HEK293 (cell line): ENCODE measurements at regions not wholly inside any gene's neighbourhood (a gene's known extent, or its start where the extent isn't known, plus 50 kb on each side); places are given as distances from the start of the nearest gene placed in this dataset.
"Not testable (repeated sequence)": the region's sequence is repeated elsewhere in the genome, so short reads cannot be mapped to it uniquely, and the experiment has no call there.

Experiments
- CTCF ChIA-PET: fragments of 350-600 bp; formaldehyde crosslinking; extraction: SDS; loops from one replicate; lab custom pipeline; 2021; ENCODE audit warnings: antibody characterized with exemption; lab: Yijun Ruan, JAX
- POLR2A ChIA-PET: fragments of 300-600 bp; formaldehyde crosslinking; extraction: SDS; loops from one replicate; lab custom pipeline; 2020; ENCODE audit warnings: antibody characterized with exemption, inconsistent platforms; lab: Yijun Ruan, JAX
- H3K27ac ChIP-seq: fragments of 200-500 bp; sonication (Bioruptor generic); 2 replicates; pipeline ENCODE4 v1.5.1; 2014; ENCODE audit warnings: low read depth, low read length, control low read depth, inconsistent platforms; ENCODE audit errors: extremely low read depth
- H3K36me3 ChIP-seq, 2 experiments: fragments of 200-500 bp in 1 of 2; sonication (Bioruptor generic) in 1 of 2; 1 replicate in 1 of 2; 2 replicates in 1 of 2; pipeline ENCODE4 v1.5.1; 2014 to 2017; ENCODE audit warnings: inconsistent platforms in 2 of 2, low read length in 2 of 2; ENCODE audit not compliant: control insufficient read depth in 2 of 2, insufficient read depth in 1 of 2
- H3K4me1 ChIP-seq: fragments of 200-500 bp; sonication (Bioruptor generic); 2 replicates; pipeline ENCODE4 v1.5.1; 2014; ENCODE audit warnings: mild to moderate bottlenecking, low read length, inconsistent platforms; ENCODE audit not compliant: control insufficient read depth, insufficient read depth
- H3K4me3 ChIP-seq: 2 replicates; pipeline ENCODE4 v1.5.1; 2011; ENCODE audit warnings: low read depth, mild to moderate bottlenecking, control low read depth, low read length, moderate library complexity
- H3K9me3 ChIP-seq: fragments of 200-500 bp; sonication (Bioruptor generic); 2 replicates; pipeline ENCODE4 v1.5.1; 2014; ENCODE audit warnings: low read depth, low read length, inconsistent platforms; ENCODE audit not compliant: control insufficient read depth, insufficient read depth
- GFI1B ChIP-seq: fragments of 450-650 bp; formaldehyde crosslinking; IDR thresholded peaks from 2 replicates; pipeline ENCODE4 v1.5.1; 2016; ENCODE audit warnings: missing biosample characterization, missing genetic modification characterization
- GLIS1 ChIP-seq: fragments of 450-650 bp; formaldehyde crosslinking; IDR thresholded peaks from 2 replicates; pipeline ENCODE4 v1.5.1; 2016; ENCODE audit warnings: missing biosample characterization, missing genetic modification characterization
- SALL2 ChIP-seq: fragments of 450-650 bp; formaldehyde crosslinking; IDR thresholded peaks from 2 replicates; pipeline ENCODE4 v1.5.0; 2017; ENCODE audit warnings: missing biosample characterization, mild to moderate bottlenecking, missing genetic modification characterization, borderline replicate concordance
- SCRT2 ChIP-seq: fragments of 450-650 bp; formaldehyde crosslinking; IDR thresholded peaks from 2 replicates; pipeline ENCODE4 v1.5.1; 2016; ENCODE audit warnings: missing biosample characterization, missing genetic modification characterization
- SP7 ChIP-seq: fragments of 450-650 bp; formaldehyde crosslinking; IDR thresholded peaks from 2 replicates; pipeline ENCODE4 v1.5.1; 2016; ENCODE audit warnings: missing biosample characterization, missing genetic modification characterization
- TRIM28 ChIP-seq: IDR thresholded peaks from 2 replicates; pipeline ENCODE4 v1.6.1; 2011; ENCODE audit warnings: low read length, control low read depth, borderline replicate concordance
- YY1 ChIP-seq: fragments of 450-650 bp; formaldehyde crosslinking; IDR thresholded peaks from 2 replicates; pipeline ENCODE4 v1.5.1; 2018; ENCODE audit warnings: missing biosample characterization, missing genetic modification characterization
- ZBTB20 ChIP-seq: fragments of 450-650 bp; formaldehyde crosslinking; IDR thresholded peaks from 2 replicates; pipeline ENCODE4 v1.5.1; 2016; ENCODE audit warnings: missing biosample characterization, missing genetic modification characterization
- ZBTB21 ChIP-seq: fragments of 450-650 bp; formaldehyde crosslinking; IDR thresholded peaks from 2 replicates; pipeline ENCODE4 v1.5.1; 2017; ENCODE audit warnings: missing biosample characterization, missing genetic modification characterization
- ZNF146 ChIP-seq: fragments of 450-650 bp; formaldehyde crosslinking; IDR thresholded peaks from 2 replicates; pipeline ENCODE4 v1.5.1; 2016; ENCODE audit warnings: missing biosample characterization, missing genetic modification characterization
- ZNF157 ChIP-seq: fragments of 450-650 bp; formaldehyde crosslinking; IDR thresholded peaks from 2 replicates; pipeline ENCODE4 v1.5.1; 2016; ENCODE audit warnings: missing biosample characterization, missing genetic modification characterization
- ZNF174 ChIP-seq: fragments of 450-650 bp; formaldehyde crosslinking; IDR thresholded peaks from 2 replicates; pipeline ENCODE4 v1.5.0; 2017; ENCODE audit warnings: missing biosample characterization, mild to moderate bottlenecking, missing genetic modification characterization
- ZNF223 ChIP-seq: fragments of 450-650 bp; formaldehyde crosslinking; IDR thresholded peaks from 2 replicates; pipeline ENCODE4 v1.5.1; 2016; ENCODE audit warnings: missing biosample characterization, missing genetic modification characterization
- ZNF24 ChIP-seq: fragments of 450-650 bp; formaldehyde crosslinking; IDR thresholded peaks from 2 replicates; pipeline ENCODE4 v1.5.1; 2016; ENCODE audit warnings: missing biosample characterization, missing genetic modification characterization
- ZNF341 ChIP-seq: fragments of 450-650 bp; formaldehyde crosslinking; IDR thresholded peaks from 2 replicates; pipeline ENCODE4; 2016; ENCODE audit warnings: low read depth, missing biosample characterization, missing genetic modification characterization
- ZNF530 ChIP-seq: fragments of 450-650 bp; formaldehyde crosslinking; IDR thresholded peaks from 2 replicates; pipeline ENCODE4 v1.5.1; 2016; ENCODE audit warnings: low read depth, missing biosample characterization, missing genetic modification characterization
- ZNF544 ChIP-seq: fragments of 450-650 bp; formaldehyde crosslinking; IDR thresholded peaks from 2 replicates; pipeline ENCODE4 v1.5.0; 2017; ENCODE audit warnings: missing biosample characterization, missing genetic modification characterization
- ZNF548 ChIP-seq: fragments of 450-650 bp; formaldehyde crosslinking; IDR thresholded peaks from 2 replicates; pipeline ENCODE4 v1.5.1; 2016; ENCODE audit warnings: missing biosample characterization, missing genetic modification characterization
- ZNF654 ChIP-seq: fragments of 450-650 bp; formaldehyde crosslinking; IDR thresholded peaks from 2 replicates; pipeline ENCODE4 v1.5.1; 2016; ENCODE audit warnings: low read depth, missing biosample characterization, missing genetic modification characterization
- ZNF792 ChIP-seq: fragments of 450-650 bp; formaldehyde crosslinking; IDR thresholded peaks from 2 replicates; pipeline ENCODE4 v1.5.1; 2016; ENCODE audit warnings: missing biosample characterization, missing genetic modification characterization
- TF ChIP-seq, protein P1 (sequence below): fragments of 450-650 bp; formaldehyde crosslinking; IDR thresholded peaks from 2 replicates; pipeline ENCODE4 v1.5.1; 2016; ENCODE audit warnings: missing biosample characterization, missing genetic modification characterization
- TF ChIP-seq, protein P2 (sequence below): fragments of 450-650 bp; formaldehyde crosslinking; IDR thresholded peaks from 2 replicates; pipeline ENCODE4 v1.5.0; 2017; ENCODE audit warnings: missing biosample characterization, missing genetic modification characterization, borderline replicate concordance
- TF ChIP-seq, protein P3 (sequence below): fragments of 450-650 bp; formaldehyde crosslinking; IDR thresholded peaks from 2 replicates; pipeline ENCODE4 v1.5.1; 2016; ENCODE audit warnings: missing biosample characterization, missing genetic modification characterization, low read depth
- TF ChIP-seq, protein P4 (sequence below): fragments of 450-650 bp; formaldehyde crosslinking; IDR thresholded peaks from 2 replicates; pipeline ENCODE4 v1.5.1; 2017; ENCODE audit warnings: missing biosample characterization, missing genetic modification characterization
- TF ChIP-seq, protein P5 (sequence below): fragments of 450-650 bp; formaldehyde crosslinking; IDR thresholded peaks from 2 replicates; pipeline ENCODE4 v1.5.1; 2017; ENCODE audit warnings: missing biosample characterization, missing genetic modification characterization

DNA sequence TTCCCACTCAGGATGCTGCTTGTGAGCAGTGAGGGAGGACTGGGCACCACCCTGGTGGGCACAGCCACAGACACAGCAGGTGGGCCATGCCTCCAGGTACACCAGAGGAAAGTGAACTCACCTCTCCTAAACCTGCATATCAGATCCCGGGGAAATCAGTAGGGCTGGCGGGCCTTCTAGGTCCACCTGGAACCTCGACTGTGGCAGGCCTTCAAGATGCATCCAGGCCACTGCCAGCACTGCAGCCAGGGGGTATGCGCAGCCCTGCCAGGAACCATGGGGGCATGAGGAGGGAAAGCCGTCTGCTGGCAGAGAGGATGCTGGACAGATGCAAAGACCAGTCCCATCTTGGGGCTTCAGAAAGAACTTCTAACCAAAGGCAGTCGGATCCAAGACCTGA is 270.6 kb upstream of the IRX4 start (continued):
- no peak for TF ChIP-seq ZNF792 (tag by site-specific recombination)
- TF ChIP-seq ZNF157: no peak
- no peak for TF ChIP-seq ZNF341 (tag by site-specific recombination)
- TF ChIP-seq SALL2 (tag by site-specific recombination): no peak

DNA sequence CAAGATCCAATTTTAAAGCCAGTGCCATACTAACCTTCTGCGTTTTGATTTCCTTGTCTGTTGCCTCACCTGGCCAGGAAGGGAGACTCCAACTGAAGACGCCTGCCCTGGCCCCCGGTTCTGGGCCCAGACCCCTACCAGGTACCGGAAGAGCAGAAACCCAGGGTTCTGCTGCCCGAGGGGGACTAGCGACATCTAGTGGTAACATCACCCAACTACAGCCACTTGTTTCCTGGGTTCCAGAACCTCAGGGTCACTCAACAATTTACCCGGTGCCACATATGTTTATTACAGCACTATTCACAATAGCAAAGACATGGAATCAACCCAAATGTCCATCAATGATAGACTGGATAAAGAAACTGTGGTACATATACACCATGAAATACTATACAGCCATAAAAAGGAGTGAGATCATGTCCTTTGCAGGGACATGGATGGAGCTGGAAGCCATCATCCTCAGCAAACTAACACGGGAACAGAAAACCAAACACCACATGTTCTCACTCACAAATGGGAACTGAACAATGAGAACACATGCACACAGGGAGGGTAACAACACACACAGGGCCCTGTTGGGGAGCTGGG is 268.7 kb upstream of the IRX4 start:
- H3K4me3 ChIP-seq, H3K36me3 ChIP-seq, H3K27ac ChIP-seq, POLR2A ChIA-PET, H3K4me1 ChIP-seq, H3K9me3 ChIP-seq: not testable (repeated sequence)
- CTCF ChIA-PET: interaction anchor here (0.8 to 1.1 kb wide), 4 partner anchors 9 to 17 kb away, joined by 3 to 7 read pairs (median 4); no protein-coding TSS in a partner anchor
- TF ChIP-seq ZNF654 (tag by site-specific recombination) (peak; percentile 70), ZNF146 (tag by site-specific recombination) (peak; percentile 94), SCRT2 (peak; percentile 63)
- TF ChIP-seq, protein P1, sequence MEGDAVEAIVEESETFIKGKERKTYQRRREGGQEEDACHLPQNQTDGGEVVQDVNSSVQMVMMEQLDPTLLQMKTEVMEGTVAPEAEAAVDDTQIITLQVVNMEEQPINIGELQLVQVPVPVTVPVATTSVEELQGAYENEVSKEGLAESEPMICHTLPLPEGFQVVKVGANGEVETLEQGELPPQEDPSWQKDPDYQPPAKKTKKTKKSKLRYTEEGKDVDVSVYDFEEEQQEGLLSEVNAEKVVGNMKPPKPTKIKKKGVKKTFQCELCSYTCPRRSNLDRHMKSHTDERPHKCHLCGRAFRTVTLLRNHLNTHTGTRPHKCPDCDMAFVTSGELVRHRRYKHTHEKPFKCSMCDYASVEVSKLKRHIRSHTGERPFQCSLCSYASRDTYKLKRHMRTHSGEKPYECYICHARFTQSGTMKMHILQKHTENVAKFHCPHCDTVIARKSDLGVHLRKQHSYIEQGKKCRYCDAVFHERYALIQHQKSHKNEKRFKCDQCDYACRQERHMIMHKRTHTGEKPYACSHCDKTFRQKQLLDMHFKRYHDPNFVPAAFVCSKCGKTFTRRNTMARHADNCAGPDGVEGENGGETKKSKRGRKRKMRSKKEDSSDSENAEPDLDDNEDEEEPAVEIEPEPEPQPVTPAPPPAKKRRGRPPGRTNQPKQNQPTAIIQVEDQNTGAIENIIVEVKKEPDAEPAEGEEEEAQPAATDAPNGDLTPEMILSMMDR (tag by site-specific recombination): peak; percentile 31; the same call in 1 of the 2 replicates

DNA sequence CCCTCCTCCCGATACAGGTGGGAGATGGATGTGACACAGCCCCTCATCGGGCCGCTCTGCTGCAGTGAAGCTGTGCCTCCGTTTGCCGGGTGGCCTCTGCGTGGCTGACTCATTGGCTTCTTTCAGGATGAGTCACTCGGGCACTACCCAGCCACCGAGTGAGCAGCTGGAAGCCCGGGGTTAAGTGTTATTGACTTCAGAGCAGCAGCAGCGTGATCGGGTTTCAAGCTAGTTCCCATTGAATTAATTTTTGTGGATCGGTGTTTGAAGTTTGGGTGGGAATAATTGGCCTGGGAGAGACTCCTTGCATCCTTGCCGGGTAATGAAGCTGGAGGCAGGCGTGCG is 266.4 kb upstream of the IRX4 start:
- Histone ChIP-seq H3K36me3 (no peaks in the 10 kb centered on the region), H3K27ac (no peak overlapping the region), H3K4me1 (no peaks in the 10 kb centered on the region), H3K4me3 (no peak overlapping the region), H3K9me3 (no peaks in the 10 kb centered on the region)
- POLR2A ChIA-PET: no interaction called here
- CTCF ChIA-PET: interaction anchor here (0.5 to 0.9 kb wide), 6 partner anchors 14 to 555 kb away, joined by 3 to 4 read pairs (median 3); no protein-coding TSS in a partner anchor
- TF ChIP-seq ZNF24: 0 out of 2 replicates have a peak, but pooled peaks have one; percentile 57
- TF ChIP-seq, protein P2, sequence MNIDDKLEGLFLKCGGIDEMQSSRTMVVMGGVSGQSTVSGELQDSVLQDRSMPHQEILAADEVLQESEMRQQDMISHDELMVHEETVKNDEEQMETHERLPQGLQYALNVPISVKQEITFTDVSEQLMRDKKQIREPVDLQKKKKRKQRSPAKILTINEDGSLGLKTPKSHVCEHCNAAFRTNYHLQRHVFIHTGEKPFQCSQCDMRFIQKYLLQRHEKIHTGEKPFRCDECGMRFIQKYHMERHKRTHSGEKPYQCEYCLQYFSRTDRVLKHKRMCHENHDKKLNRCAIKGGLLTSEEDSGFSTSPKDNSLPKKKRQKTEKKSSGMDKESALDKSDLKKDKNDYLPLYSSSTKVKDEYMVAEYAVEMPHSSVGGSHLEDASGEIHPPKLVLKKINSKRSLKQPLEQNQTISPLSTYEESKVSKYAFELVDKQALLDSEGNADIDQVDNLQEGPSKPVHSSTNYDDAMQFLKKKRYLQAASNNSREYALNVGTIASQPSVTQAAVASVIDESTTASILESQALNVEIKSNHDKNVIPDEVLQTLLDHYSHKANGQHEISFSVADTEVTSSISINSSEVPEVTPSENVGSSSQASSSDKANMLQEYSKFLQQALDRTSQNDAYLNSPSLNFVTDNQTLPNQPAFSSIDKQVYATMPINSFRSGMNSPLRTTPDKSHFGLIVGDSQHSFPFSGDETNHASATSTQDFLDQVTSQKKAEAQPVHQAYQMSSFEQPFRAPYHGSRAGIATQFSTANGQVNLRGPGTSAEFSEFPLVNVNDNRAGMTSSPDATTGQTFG (tag by site-specific recombination): no peak
- no peak for TF ChIP-seq ZNF223 (tag by site-specific recombination)
- TF ChIP-seq GLIS1 (tag by site-specific recombination): no peak
- TF ChIP-seq ZNF530 (tag by site-specific recombination): no peak
- no peak for TF ChIP-seq YY1 (tag by site-specific recombination)
- no peak for TF ChIP-seq ZNF544 (tag by site-specific recombination)
- no peak for TF ChIP-seq ZNF174
- TF ChIP-seq ZBTB20 (tag by site-specific recombination): peak; percentile 69
- TF ChIP-seq, protein P3, sequence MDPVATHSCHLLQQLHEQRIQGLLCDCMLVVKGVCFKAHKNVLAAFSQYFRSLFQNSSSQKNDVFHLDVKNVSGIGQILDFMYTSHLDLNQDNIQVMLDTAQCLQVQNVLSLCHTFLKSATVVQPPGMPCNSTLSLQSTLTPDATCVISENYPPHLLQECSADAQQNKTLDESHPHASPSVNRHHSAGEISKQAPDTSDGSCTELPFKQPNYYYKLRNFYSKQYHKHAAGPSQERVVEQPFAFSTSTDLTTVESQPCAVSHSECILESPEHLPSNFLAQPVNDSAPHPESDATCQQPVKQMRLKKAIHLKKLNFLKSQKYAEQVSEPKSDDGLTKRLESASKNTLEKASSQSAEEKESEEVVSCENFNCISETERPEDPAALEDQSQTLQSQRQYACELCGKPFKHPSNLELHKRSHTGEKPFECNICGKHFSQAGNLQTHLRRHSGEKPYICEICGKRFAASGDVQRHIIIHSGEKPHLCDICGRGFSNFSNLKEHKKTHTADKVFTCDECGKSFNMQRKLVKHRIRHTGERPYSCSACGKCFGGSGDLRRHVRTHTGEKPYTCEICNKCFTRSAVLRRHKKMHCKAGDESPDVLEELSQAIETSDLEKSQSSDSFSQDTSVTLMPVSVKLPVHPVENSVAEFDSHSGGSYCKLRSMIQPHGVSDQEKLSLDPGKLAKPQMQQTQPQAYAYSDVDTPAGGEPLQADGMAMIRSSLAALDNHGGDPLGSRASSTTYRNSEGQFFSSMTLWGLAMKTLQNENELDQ (tag by site-specific recombination): no peak
- TF ChIP-seq ZBTB21 (tag by site-specific recombination): 0 out of 2 replicates have a peak, but pooled peaks have one; percentile 29
- peak; percentile 59 for TF ChIP-seq SP7
- TF ChIP-seq ZNF548 (tag by site-specific recombination): no peak
- TF ChIP-seq TRIM28: no peak
- TF ChIP-seq GFI1B (tag by site-specific recombination): no peak
- TF ChIP-seq, protein P4, sequence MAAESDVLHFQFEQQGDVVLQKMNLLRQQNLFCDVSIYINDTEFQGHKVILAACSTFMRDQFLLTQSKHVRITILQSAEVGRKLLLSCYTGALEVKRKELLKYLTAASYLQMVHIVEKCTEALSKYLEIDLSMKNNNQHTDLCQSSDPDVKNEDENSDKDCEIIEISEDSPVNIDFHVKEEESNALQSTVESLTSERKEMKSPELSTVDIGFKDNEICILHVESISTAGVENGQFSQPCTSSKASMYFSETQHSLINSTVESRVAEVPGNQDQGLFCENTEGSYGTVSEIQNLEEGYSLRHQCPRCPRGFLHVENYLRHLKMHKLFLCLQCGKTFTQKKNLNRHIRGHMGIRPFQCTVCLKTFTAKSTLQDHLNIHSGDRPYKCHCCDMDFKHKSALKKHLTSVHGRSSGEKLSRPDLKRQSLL (tag by site-specific recombination): no peak
- TF ChIP-seq, protein P5, sequence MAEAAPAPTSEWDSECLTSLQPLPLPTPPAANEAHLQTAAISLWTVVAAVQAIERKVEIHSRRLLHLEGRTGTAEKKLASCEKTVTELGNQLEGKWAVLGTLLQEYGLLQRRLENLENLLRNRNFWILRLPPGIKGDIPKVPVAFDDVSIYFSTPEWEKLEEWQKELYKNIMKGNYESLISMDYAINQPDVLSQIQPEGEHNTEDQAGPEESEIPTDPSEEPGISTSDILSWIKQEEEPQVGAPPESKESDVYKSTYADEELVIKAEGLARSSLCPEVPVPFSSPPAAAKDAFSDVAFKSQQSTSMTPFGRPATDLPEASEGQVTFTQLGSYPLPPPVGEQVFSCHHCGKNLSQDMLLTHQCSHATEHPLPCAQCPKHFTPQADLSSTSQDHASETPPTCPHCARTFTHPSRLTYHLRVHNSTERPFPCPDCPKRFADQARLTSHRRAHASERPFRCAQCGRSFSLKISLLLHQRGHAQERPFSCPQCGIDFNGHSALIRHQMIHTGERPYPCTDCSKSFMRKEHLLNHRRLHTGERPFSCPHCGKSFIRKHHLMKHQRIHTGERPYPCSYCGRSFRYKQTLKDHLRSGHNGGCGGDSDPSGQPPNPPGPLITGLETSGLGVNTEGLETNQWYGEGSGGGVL (tag by site-specific recombination): peak; percentile 90
